ENCODE measurements at regions not wholly inside any gene's neighbourhood (a gene's known extent, or its start where the extent isn't known, plus 50 kb on each side); places are given as distances from the start of the nearest gene placed in this dataset.
"Not testable (repeated sequence)": the region's sequence is repeated elsewhere in the genome, so short reads cannot be mapped to it uniquely, and the experiment has no call there.

GRCh38 chr18:43793910-43794309 lies 516.6 kb upstream of the SYT4 start:
- DNase-seq (ENCODE audit: low spot score) = no peak
- FAIRE-seq = no peak

- FAIRE-seq (no peak), DNase-seq (ENCODE audit: low spot score) (no peak)
These were observed 517.1 kb upstream of the SYT4 start for GRCh38 chr18:43794363-43794762.

- DNase-seq (ENCODE audit: low spot score) (no peak), FAIRE-seq (no peak)
These were observed 520.1 kb upstream of the SYT4 start for GRCh38 chr18:43797347-43797746.

- DNase-seq (ENCODE audit: low spot score) (no peak), FAIRE-seq (no peak)
These were observed 523.3 kb upstream of the SYT4 start for GRCh38 chr18:43800584-43800983.

- FAIRE-seq = no peak
- no peak for DNase-seq (ENCODE audit: low spot score)
These were observed 528.4 kb upstream of the SYT4 start for GRCh38 chr18:43805646-43806194.

- FAIRE-seq (no peak), DNase-seq (ENCODE audit: low spot score) (no peak)
These were observed 535.3 kb upstream of the SYT4 start for GRCh38 chr18:43812627-43813026.

- no peak for FAIRE-seq
These were observed 542.1 kb upstream of the SYT4 start for GRCh38 chr18:43819397-43819796.

GRCh38 chr18:43819873-43820272 lies 542.6 kb upstream of the SYT4 start:
- FAIRE-seq = no peak

More at GRCh38 chr18:43819397-43819796, 542.1 kb upstream of the SYT4 start:
- no peak for DNase-seq (ENCODE audit: low spot score)

GRCh38 chr18:43825768-43826167 lies 548.5 kb upstream of the SYT4 start:
- no peak for FAIRE-seq

More at GRCh38 chr18:43819873-43820272, 542.6 kb upstream of the SYT4 start:
- no peak for DNase-seq (ENCODE audit: low spot score)

GRCh38 chr18:43826215-43826614 lies 548.9 kb upstream of the SYT4 start:
- DNase-seq (ENCODE audit: low spot score) = no peak
- no peak for FAIRE-seq

More at GRCh38 chr18:43825768-43826167, 548.5 kb upstream of the SYT4 start:
- no peak for DNase-seq (ENCODE audit: low spot score)

- FAIRE-seq = no peak
- no peak for DNase-seq (ENCODE audit: low spot score)
These were observed 550.0 kb upstream of the SYT4 start for GRCh38 chr18:43827311-43827710.

- FAIRE-seq = no peak
- DNase-seq (ENCODE audit: low spot score) = no peak
These were observed 553.0 kb upstream of the SYT4 start for GRCh38 chr18:43830303-43830702.

- FAIRE-seq (no peak), DNase-seq (ENCODE audit: low spot score) (no peak)
These were observed 553.7 kb upstream of the SYT4 start for GRCh38 chr18:43830947-43831346.

GRCh38 chr18:43846299-43846698 lies 569.0 kb upstream of the SYT4 start:
- DNase-seq (ENCODE audit: low spot score) = no peak
- FAIRE-seq = no peak

GRCh38 chr18:43847164-43848091 lies 570.1 kb upstream of the SYT4 start:
- DNase-seq (ENCODE audit: low spot score) (no peak), FAIRE-seq (no peak)

GRCh38 chr18:43849831-43850230 lies 572.5 kb upstream of the SYT4 start:
- FAIRE-seq; DNase-seq (ENCODE audit: low spot score): not testable (repeated sequence)

GRCh38 chr18:43855376-43855775 lies 578.1 kb upstream of the SYT4 start:
- FAIRE-seq (no peak), DNase-seq (ENCODE audit: low spot score) (no peak)

GRCh38 chr18:43863180-43863579 lies 585.9 kb upstream of the SYT4 start:
- FAIRE-seq = no peak
- DNase-seq (ENCODE audit: low spot score) = no peak

- no peak for DNase-seq (ENCODE audit: low spot score)
- FAIRE-seq = no peak
These were observed 589.4 kb upstream of the SYT4 start for GRCh38 chr18:43866696-43867095.

GRCh38 chr18:43868497-43868995 lies 591.3 kb upstream of the SYT4 start:
- DNase-seq (ENCODE audit: low spot score) (no peak), FAIRE-seq (no peak)

- DNase-seq (ENCODE audit: low spot score) = peak; percentile 10
- no peak for FAIRE-seq
These were observed 592.2 kb upstream of the SYT4 start for GRCh38 chr18:43869451-43870008.

- no peak for DNase-seq (ENCODE audit: low spot score)
- no peak for FAIRE-seq
These were observed 593.3 kb upstream of the SYT4 start for GRCh38 chr18:43870626-43871025.

Measured in urothelium cell line (cell line).